B cell (primary cell): ENCODE measurements at regions not wholly inside any gene's neighbourhood (a gene's known extent, or its start where the extent isn't known, plus 50 kb on each side); places are given as distances from the start of the nearest gene placed in this dataset.

Experiments used
- ATAC-seq: fragments of 200-7000 bp; cut with Tn5 transposase; one replicate; pipeline ENCODE4 v1.10.0; 2021; ENCODE audit warnings: low read depth, mild to moderate bottlenecking, moderate number of reproducible peaks, moderate library complexity
- CTCF ChIA-PET: fragments of 350-600 bp; sonication (Branson Sonifier 250); formaldehyde crosslinking; loops from one replicate; lab custom pipeline; 2021; ENCODE audit warnings: antibody characterized with exemption, inconsistent platforms; lab: Charles Lee
- POLR2A ChIA-PET: fragments of 350-600 bp; sonication (Branson Sonifier 250); formaldehyde crosslinking; loops from one replicate; lab custom pipeline; 2021; ENCODE audit warnings: antibody characterized with exemption; lab: Charles Lee
- DNase-seq: peaks from one replicate; pipeline ENCODE4 v3.0.0; 2013
- H2AFZ ChIP-seq: 2 replicates; pipeline ENCODE4 v1.6.1; 2012; ENCODE audit warnings: mild to moderate bottlenecking, low read depth, low read length; ENCODE audit not compliant: insufficient read depth, poor library complexity, severe bottlenecking
- H3K27ac ChIP-seq, 2 donors: 1 replicate in 1 of 2; 2 replicates in 1 of 2; pipeline ENCODE4 v1.5.1; 2012 to 2013; ENCODE audit warnings: low read length in 2 of 2, mild to moderate bottlenecking in 2 of 2, moderate library complexity in 1 of 2
- H3K27me3 ChIP-seq, 4 experiments: fragments of 200-600 bp in 1 of 4; sonication (generic) in 1 of 4; replicated peaks in 1 of 4; 1 replicate in 2 of 4; 2 replicates in 2 of 4; pipeline versions ENCODE4 v1.6.1 to v1.7.0; 2013 to 2016; ENCODE audit warnings: low read length in 3 of 4, mild to moderate bottlenecking in 2 of 4, mixed read lengths in 1 of 4, moderate library complexity in 1 of 4; ENCODE audit not compliant: insufficient read depth in 4 of 4, control insufficient read depth in 3 of 4; ENCODE audit errors: control extremely low read depth in 1 of 4
- H3K36me3 ChIP-seq, 2 experiments: replicated peaks in 1 of 2; 1 replicate in 1 of 2; 2 replicates in 1 of 2; pipeline versions ENCODE4 v1.6.1 to v1.7.1; 2013; ENCODE audit warnings: low read length in 1 of 2; ENCODE audit not compliant: insufficient read depth in 2 of 2, control insufficient read depth in 1 of 2; ENCODE audit errors: control extremely low read depth in 1 of 2, extremely low read depth in 1 of 2
- H3K4me1 ChIP-seq, 2 donors: fragments of 200-600 bp in 1 of 2; sonication (generic) in 1 of 2; 1 replicate in 1 of 2; 2 replicates in 1 of 2; pipeline versions ENCODE4 v1.5.1 to v1.6.1; 2013 to 2017; ENCODE audit warnings: low read length in 2 of 2; ENCODE audit not compliant: control insufficient read depth in 2 of 2, insufficient read depth in 2 of 2
- H3K4me2 ChIP-seq: replicated peaks from 2 replicates; pipeline ENCODE3; 2012; ENCODE audit warnings: mild to moderate bottlenecking, low read depth, low read length; ENCODE audit not compliant: poor library complexity, severe bottlenecking
- H3K4me3 ChIP-seq, 5 experiments: fragments of 200-600 bp in 1 of 5; sonication (generic) in 1 of 5; 1 replicate in 3 of 5; 2 replicates in 2 of 5; pipeline versions ENCODE4 v1.5.1 to v1.7.0; 2011 to 2016; ENCODE audit warnings: low read length in 4 of 5, mild to moderate bottlenecking in 4 of 5, low read depth in 2 of 5, control low read depth in 1 of 5, moderate library complexity in 1 of 5; ENCODE audit not compliant: insufficient read depth in 1 of 5; ENCODE audit errors: control extremely low read depth in 1 of 5, extremely low read depth in 1 of 5
- H3K79me2 ChIP-seq: fragments of 200-600 bp; sonication (generic); one replicate; pipeline ENCODE4 v1.6.0; 2016; ENCODE audit warnings: low read length; ENCODE audit not compliant: control insufficient read depth, insufficient read depth
- H3K9ac ChIP-seq: fragments of 200-600 bp; sonication (generic); 2 replicates; pipeline ENCODE4 v1.6.1; 2017; ENCODE audit warnings: mild to moderate bottlenecking, low read length, moderate library complexity
- H3K9me3 ChIP-seq, 3 donors: one replicate each; pipeline versions ENCODE4 v1.6.1 to v1.7.1; 2013; ENCODE audit warnings: low read length in 2 of 3; ENCODE audit not compliant: control insufficient read depth in 2 of 3, insufficient read depth in 1 of 3; ENCODE audit errors: control extremely low read depth in 1 of 3
- H4K20me1 ChIP-seq: 2 replicates; pipeline ENCODE4 v1.6.0; 2012; ENCODE audit warnings: mild to moderate bottlenecking, low read length; ENCODE audit not compliant: insufficient read depth, control insufficient read depth, poor library complexity, severe bottlenecking
- H3K27ac Mint-ChIP-seq: one replicate; pipeline ENCODE4 v1.8.0; 2021; ENCODE audit warnings: mixed read lengths
- H3K27me3 Mint-ChIP-seq: one replicate; pipeline ENCODE4 v1.8.0; 2021; ENCODE audit warnings: mixed read lengths
- H3K4me1 Mint-ChIP-seq: one replicate; pipeline ENCODE4 v1.8.0; 2021; ENCODE audit warnings: mixed read lengths
- H3K4me3 Mint-ChIP-seq: one replicate; pipeline ENCODE4 v1.8.0; 2021; ENCODE audit warnings: mixed read lengths
- H3K9me3 Mint-ChIP-seq: one replicate; pipeline ENCODE4 v1.8.0; 2022; ENCODE audit warnings: mixed read lengths; ENCODE audit not compliant: insufficient read depth
- EZH2 ChIP-seq: IDR thresholded peaks from 2 replicates; pipeline ENCODE4 v1.6.1; 2012; ENCODE audit warnings: borderline replicate concordance, low read depth, mild to moderate bottlenecking, moderate library complexity, low read length; ENCODE audit not compliant: insufficient read depth, poor library complexity, severe bottlenecking
- WGBS: methylation state at CpG from one replicate; pipeline ENCODE4 v1.1.5; 2013; ENCODE audit warnings: missing lambda C conversion rate; ENCODE audit not compliant: insufficient coverage; 5-methylcytosine and 5-hydroxymethylcytosine counted together
- intact Hi-C: fragments of 100-400 bp; cut with micrococcal nuclease; formaldehyde crosslinking; loops from one replicate; pipeline ENCODE4 v1.10.0; 2022
- TF ChIP-seq, protein P1 (sequence below): fragments of 200-600 bp; IDR thresholded peaks from one replicate; pipeline ENCODE4 v1.8.0; 2022; ENCODE audit warnings: antibody characterized with exemption, mild to moderate bottlenecking

DNA sequence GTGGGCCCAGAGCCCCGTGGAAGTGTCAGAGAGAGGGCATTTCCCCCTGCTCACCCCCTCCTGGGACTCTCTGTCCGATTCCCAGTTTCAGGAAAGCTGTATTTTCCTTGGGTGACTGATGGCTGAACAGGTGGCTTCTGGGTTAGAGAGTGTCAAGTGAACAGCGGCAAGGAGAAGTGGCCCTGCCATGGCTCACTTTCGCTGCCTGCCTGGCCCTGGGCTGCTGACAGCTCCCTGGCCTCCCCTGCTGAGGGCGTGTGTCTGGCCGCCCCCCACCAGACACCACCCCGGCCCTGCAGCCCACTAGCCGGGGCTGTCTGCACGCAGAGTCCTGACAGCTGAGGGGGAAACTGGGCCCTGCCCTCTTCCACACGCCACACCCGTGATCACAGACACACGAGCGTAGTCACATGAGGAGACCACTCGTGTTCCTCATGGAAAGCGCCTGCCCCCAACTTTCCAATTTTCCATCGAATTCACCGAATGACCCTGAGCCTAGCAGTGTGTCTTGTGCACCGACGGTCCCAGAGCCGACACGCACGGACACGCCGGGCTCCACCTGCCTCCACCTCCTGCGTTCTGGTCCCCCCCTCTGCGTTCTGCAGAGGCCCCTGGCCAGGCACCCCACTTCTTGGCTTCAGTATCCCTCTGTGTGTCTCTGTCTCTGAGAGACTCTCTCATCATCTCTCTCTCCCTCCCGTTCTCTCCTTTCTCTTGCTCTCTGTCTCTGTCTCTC lies 60.6 kb upstream of the CASZ1 start:
- no peak overlapping the region for H3K4me3 ChIP-seq
- DNase-seq (no peak), ATAC-seq (no peak)
- TF ChIP-seq, protein P1, sequence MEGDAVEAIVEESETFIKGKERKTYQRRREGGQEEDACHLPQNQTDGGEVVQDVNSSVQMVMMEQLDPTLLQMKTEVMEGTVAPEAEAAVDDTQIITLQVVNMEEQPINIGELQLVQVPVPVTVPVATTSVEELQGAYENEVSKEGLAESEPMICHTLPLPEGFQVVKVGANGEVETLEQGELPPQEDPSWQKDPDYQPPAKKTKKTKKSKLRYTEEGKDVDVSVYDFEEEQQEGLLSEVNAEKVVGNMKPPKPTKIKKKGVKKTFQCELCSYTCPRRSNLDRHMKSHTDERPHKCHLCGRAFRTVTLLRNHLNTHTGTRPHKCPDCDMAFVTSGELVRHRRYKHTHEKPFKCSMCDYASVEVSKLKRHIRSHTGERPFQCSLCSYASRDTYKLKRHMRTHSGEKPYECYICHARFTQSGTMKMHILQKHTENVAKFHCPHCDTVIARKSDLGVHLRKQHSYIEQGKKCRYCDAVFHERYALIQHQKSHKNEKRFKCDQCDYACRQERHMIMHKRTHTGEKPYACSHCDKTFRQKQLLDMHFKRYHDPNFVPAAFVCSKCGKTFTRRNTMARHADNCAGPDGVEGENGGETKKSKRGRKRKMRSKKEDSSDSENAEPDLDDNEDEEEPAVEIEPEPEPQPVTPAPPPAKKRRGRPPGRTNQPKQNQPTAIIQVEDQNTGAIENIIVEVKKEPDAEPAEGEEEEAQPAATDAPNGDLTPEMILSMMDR = no peak
- no peak overlapping the region for H3K4me2 ChIP-seq
- no peak overlapping the region for H2AFZ ChIP-seq
- POLR2A ChIA-PET = no interaction called here
- no peaks in the 10 kb centered on the region for H3K4me1 ChIP-seq
- no peak overlapping the region for H3K9ac ChIP-seq
- Mint-ChIP-seq H3K4me1 (no peaks in the 10 kb centered on the region), H3K27me3 (peaks cover 12% of the 10 kb centered on the region), H3K4me3 (no peak overlapping the region), H3K9me3 (no peaks in the 10 kb centered on the region), H3K27ac (no peak overlapping the region)
- no peaks in the 10 kb centered on the region for H3K79me2 ChIP-seq
- H3K27ac ChIP-seq = no peak overlapping the region
- H3K27me3 ChIP-seq = peaks cover 0 to 2% (median 0%) of the 10 kb centered on the region in 4 experiments
- H3K9me3 ChIP-seq = no peaks in the 10 kb centered on the region
- no peaks in the 10 kb centered on the region for H3K36me3 ChIP-seq
- CTCF ChIA-PET = no interaction called here
- H4K20me1 ChIP-seq = no peaks in the 10 kb centered on the region
- WGBS = 88% methylated on average over 26 of the region's 27 CpGs
- intact Hi-C loops = no loop called here

DNA sequence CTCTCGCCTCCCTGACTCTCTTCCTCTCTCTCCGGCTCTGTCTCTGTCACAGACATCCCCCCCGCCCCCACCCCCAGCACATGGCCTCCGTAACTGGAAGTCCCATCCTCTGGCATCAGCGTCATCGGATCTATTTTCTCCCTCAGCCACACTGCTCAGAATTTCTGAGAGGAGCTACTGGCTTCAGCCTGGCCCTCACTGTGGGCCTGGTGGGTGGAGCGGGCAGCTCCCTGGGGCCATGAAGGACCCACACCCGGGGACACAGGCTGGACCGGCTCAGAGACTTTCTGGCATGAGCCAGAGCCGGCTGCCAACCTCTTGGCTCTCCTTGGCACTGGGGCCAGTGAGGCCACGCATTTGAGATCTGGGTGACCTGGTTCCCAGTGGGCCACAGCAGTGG lies 61.2 kb upstream of the CASZ1 start:
- DNase-seq (no peak), ATAC-seq (no peak)
- intact Hi-C loops = no loop called here
- no peaks in the 10 kb centered on the region for H3K79me2 ChIP-seq
- no peaks in the 10 kb centered on the region for H3K9me3 ChIP-seq
- Mint-ChIP-seq H3K4me1 (no peaks in the 10 kb centered on the region), H3K9me3 (no peaks in the 10 kb centered on the region), H3K4me3 (no peak overlapping the region), H3K27ac (no peak overlapping the region), H3K27me3 (peaks cover 18% of the 10 kb centered on the region)
- POLR2A ChIA-PET = no interaction called here
- H3K36me3 ChIP-seq = no peaks in the 10 kb centered on the region
- no peak overlapping the region for H3K9ac ChIP-seq
- CTCF ChIA-PET = no interaction called here
- TF ChIP-seq EZH2 = no peak
- TF ChIP-seq, protein P1 = no peak
- WGBS = 81% methylated on average over 9 of the region's 11 CpGs
- no peaks in the 10 kb centered on the region for H4K20me1 ChIP-seq
- H3K4me2 ChIP-seq = no peak overlapping the region
- H3K4me1 ChIP-seq = no peaks in the 10 kb centered on the region
- no peak overlapping the region for H3K4me3 ChIP-seq
- no peak overlapping the region for H2AFZ ChIP-seq
- peaks cover 0 to 2% (median 0%) of the 10 kb centered on the region in 4 experiments for H3K27me3 ChIP-seq
- no peak overlapping the region for H3K27ac ChIP-seq
